A549 (cell line): ENCODE measurements at regions not wholly inside any gene's neighbourhood (a gene's known extent, or its start where the extent isn't known, plus 50 kb on each side); places are given as distances from the start of the nearest gene placed in this dataset.

Experiments used
- ATAC-seq, 2 experiments: fragments of 200-7000 bp in 1 of 2; fragments of >200 bp in 1 of 2; cut with Nextera tagmentation in 1 of 2; cut with Tn5 transposase in 1 of 2; 3 replicates each; pipeline versions ENCODE4 v1.8.0 to v1.9.1; 2018 to 2020; ENCODE audit warnings: mild to moderate bottlenecking in 1 of 2, moderate library complexity in 1 of 2
- CTCF ChIA-PET: fragments of 300-600 bp; sonication (Branson Sonifier 250); formaldehyde crosslinking; extraction: SDS; loops from one replicate; lab custom pipeline; 2021; ENCODE audit warnings: antibody characterized with exemption, inconsistent platforms; lab: Yijun Ruan, JAX
- POLR2A ChIA-PET: fragments of 350-600 bp; formaldehyde crosslinking; extraction: SDS; loops from one replicate; lab custom pipeline; 2021; ENCODE audit warnings: antibody characterized with exemption, inconsistent platforms; lab: Yijun Ruan, JAX
- DNase-seq, 2 experiments: peaks; one replicate each; pipeline versions ENCODE4 v3.0.0 to v3.0.0-alpha.2; 2011 to 2016; ENCODE audit warnings: low read depth in 1 of 2, low spot score in 1 of 2
- FAIRE-seq: peaks from 2 replicates; lab custom pipeline; 2011; peaks lifted over from hg19 to GRCh38; lab: Jason Lieb, UNC
- H3K27ac ChIP-seq, 2 experiments: fragments of >200 bp; sonication (Bioruptor Twin); formaldehyde crosslinking; 3 replicates each; pipeline ENCODE4 v1.5.1; 2016 to 2017
- H3K4me1 ChIP-seq: fragments of >200 bp; sonication (Bioruptor Twin); formaldehyde crosslinking; 3 replicates; pipeline ENCODE4 v1.6.1; 2016
- H3K4me2 ChIP-seq: fragments of >200 bp; sonication (Bioruptor Twin); formaldehyde crosslinking; 3 replicates; pipeline ENCODE4 v1.6.1; 2016
- H3K4me3 ChIP-seq: fragments of >200 bp; sonication (Bioruptor Twin); formaldehyde crosslinking; 3 replicates; pipeline ENCODE4 v1.5.1; 2016
- H3K9me3 ChIP-seq: fragments of >200 bp; sonication (Bioruptor Twin); formaldehyde crosslinking; 3 replicates; pipeline ENCODE4 v1.6.1; 2016
- BCL3 ChIP-seq: fragments of >200 bp; sonication (Bioruptor Twin); formaldehyde crosslinking; IDR thresholded peaks from 3 replicates; pipeline ENCODE4 v1.6.1; 2016
- CHD2 ChIP-seq: fragments of 150-350 bp; IDR thresholded peaks from 2 replicates; pipeline ENCODE4 v1.6.1; 2014; ENCODE audit warnings: low read length; ENCODE audit not compliant: partially characterized antibody
- CTCF ChIP-seq: fragments of >200 bp; sonication (Bioruptor Twin); formaldehyde crosslinking; IDR thresholded peaks from 3 replicates; pipeline ENCODE4 v1.5.1; 2016
- EP300 ChIP-seq, 2 experiments: fragments of >200 bp; sonication (Bioruptor Twin); formaldehyde crosslinking; IDR thresholded peaks; 2 replicates in 1 of 2; 3 replicates in 1 of 2; pipeline ENCODE4 v1.6.1; 2016 to 2017
- ESRRA ChIP-seq: fragments of 150-350 bp; IDR thresholded peaks from 2 replicates; pipeline ENCODE4 v1.6.1; 2014; ENCODE audit warnings: mild to moderate bottlenecking, low read length, borderline replicate concordance
- FOSB ChIP-seq: fragments of 250-450 bp; sonication (Bioruptor Pico); IDR thresholded peaks from 2 replicates; pipeline ENCODE4 v1.5.0; 2020; ENCODE audit warnings: mild to moderate bottlenecking, moderate library complexity
- FOSL2 ChIP-seq, 2 experiments: fragments of 450-650 bp in 1 of 2; fragments of >200 bp in 1 of 2; sonication (Bioruptor Twin) in 1 of 2; formaldehyde crosslinking; IDR thresholded peaks; 2 replicates each; pipeline versions ENCODE4 v1.5.0 to v1.6.1; 2016 to 2020; ENCODE audit warnings: mild to moderate bottlenecking in 1 of 2, moderate library complexity in 1 of 2
- FOXS1 ChIP-seq: fragments of 250-450 bp; sonication (Bioruptor Pico); IDR thresholded peaks from 2 replicates; pipeline ENCODE4 v1.5.0; 2020; ENCODE audit warnings: mild to moderate bottlenecking, moderate library complexity
- GATA3 ChIP-seq: IDR thresholded peaks from 2 replicates; pipeline ENCODE4 v1.6.1; 2012; ENCODE audit warnings: borderline replicate concordance
- HDAC2 ChIP-seq: fragments of 200-600 bp; sonication (generic); IDR thresholded peaks from 2 replicates; pipeline ENCODE4 v1.6.1; 2016
- HES2 ChIP-seq: fragments of >200 bp; sonication (Bioruptor Twin); formaldehyde crosslinking; IDR thresholded peaks from 2 replicates; pipeline ENCODE4 v1.6.1; 2016
- HEYL ChIP-seq: fragments of 250-450 bp; sonication (Bioruptor Pico); IDR thresholded peaks from 2 replicates; pipeline ENCODE4 v1.8.0; 2021; ENCODE audit warnings: mild to moderate bottlenecking, moderate library complexity
- HOXA7 ChIP-seq: fragments of 250-450 bp; sonication (Bioruptor Pico); IDR thresholded peaks from 2 replicates; pipeline ENCODE4 v1.5.0; 2020; ENCODE audit warnings: mild to moderate bottlenecking, moderate library complexity
- HOXB13 ChIP-seq: fragments of 250-450 bp; sonication (Bioruptor Pico); IDR thresholded peaks from 2 replicates; pipeline ENCODE4 v1.5.0; 2020; ENCODE audit warnings: low read depth, mild to moderate bottlenecking, moderate library complexity
- JUNB ChIP-seq: fragments of >200 bp; sonication (Bioruptor Twin); formaldehyde crosslinking; IDR thresholded peaks from 2 replicates; pipeline ENCODE4 v1.6.1; 2016
- MAFK ChIP-seq: fragments of 450-650 bp; IDR thresholded peaks from 2 replicates; pipeline ENCODE4 v1.6.1; 2014; ENCODE audit not compliant: partially characterized antibody
- NFE2L2 ChIP-seq: fragments of 150-350 bp; conservative IDR thresholded peaks from 2 replicates; pipeline ENCODE4 v1.6.1; 2014; ENCODE audit warnings: low read length
- NR3C1 ChIP-seq: fragments of >200 bp; sonication (Bioruptor Twin); formaldehyde crosslinking; IDR thresholded peaks from 3 replicates; pipeline ENCODE4 v1.6.1; 2017
- PBX3 ChIP-seq: IDR thresholded peaks from 2 replicates; pipeline ENCODE4 v1.6.1; 2012
- POLR2A ChIP-seq: IDR thresholded peaks from 2 replicates; pipeline ENCODE4 v1.6.1; 2012; ENCODE audit warnings: mild to moderate bottlenecking, low read length
- POLR2AphosphoS2 ChIP-seq: conservative IDR thresholded peaks from 2 replicates; pipeline ENCODE4 v1.6.1; 2012; ENCODE audit warnings: low read length, improper control_type of control experiment, inconsistent platforms
- RARB ChIP-seq: fragments of 250-450 bp; sonication (Bioruptor Pico); IDR thresholded peaks from 2 replicates; pipeline ENCODE4 v1.8.0; 2021; ENCODE audit warnings: mild to moderate bottlenecking, moderate library complexity
- RCOR1 ChIP-seq: fragments of 150-350 bp; IDR thresholded peaks from 2 replicates; pipeline ENCODE4 v1.6.1; 2014; ENCODE audit warnings: antibody characterized with exemption, low read length, low read depth
- RFX5 ChIP-seq: fragments of 450-650 bp; IDR thresholded peaks from 2 replicates; pipeline ENCODE4 v1.7.1; 2014; ENCODE audit warnings: antibody characterized with exemption, mild to moderate bottlenecking, moderate library complexity
- RNF2 ChIP-seq: fragments of 200-600 bp; sonication (generic); IDR thresholded peaks from 2 replicates; pipeline ENCODE4 v1.6.1; 2016; ENCODE audit warnings: low read depth, mild to moderate bottlenecking, antibody characterized with exemption, moderate library complexity, borderline replicate concordance
- TP53 ChIP-seq: fragments of 250-450 bp; sonication (Bioruptor Pico); IDR thresholded peaks from 2 replicates; pipeline ENCODE4 v1.5.0; 2021; ENCODE audit warnings: mild to moderate bottlenecking, moderate library complexity
- ZFP36 ChIP-seq: fragments of 450-650 bp; IDR thresholded peaks from 2 replicates; pipeline ENCODE4 v1.6.1; 2014; ENCODE audit warnings: borderline replicate concordance; ENCODE audit not compliant: partially characterized antibody
- ZSCAN20 ChIP-seq: fragments of 250-450 bp; sonication (Bioruptor Pico); IDR thresholded peaks from 2 replicates; pipeline ENCODE4 v1.8.0; 2022; ENCODE audit warnings: mild to moderate bottlenecking, moderate library complexity
- WGBS: methylation state at CpG from one replicate; pipeline ENCODE4 v1.1.6; 2017; ENCODE audit errors: missing lambda C conversion rate; 5-methylcytosine and 5-hydroxymethylcytosine counted together
- TF ChIP-seq, protein P1 (sequence below): fragments of 250-450 bp; sonication (Bioruptor Pico); IDR thresholded peaks from 2 replicates; pipeline ENCODE4 v1.5.0; 2020; ENCODE audit warnings: low read depth, mild to moderate bottlenecking, moderate library complexity
- TF ChIP-seq, protein P2 (sequence below): IDR thresholded peaks from 2 replicates; pipeline ENCODE4 v1.6.1; 2012
- TF ChIP-seq, protein P3 (sequence below): fragments of 200-600 bp; sonication (generic); IDR thresholded peaks from 2 replicates; pipeline ENCODE4 v1.6.1; 2016; ENCODE audit warnings: antibody characterized with exemption, mild to moderate bottlenecking, moderate library complexity

DNA sequence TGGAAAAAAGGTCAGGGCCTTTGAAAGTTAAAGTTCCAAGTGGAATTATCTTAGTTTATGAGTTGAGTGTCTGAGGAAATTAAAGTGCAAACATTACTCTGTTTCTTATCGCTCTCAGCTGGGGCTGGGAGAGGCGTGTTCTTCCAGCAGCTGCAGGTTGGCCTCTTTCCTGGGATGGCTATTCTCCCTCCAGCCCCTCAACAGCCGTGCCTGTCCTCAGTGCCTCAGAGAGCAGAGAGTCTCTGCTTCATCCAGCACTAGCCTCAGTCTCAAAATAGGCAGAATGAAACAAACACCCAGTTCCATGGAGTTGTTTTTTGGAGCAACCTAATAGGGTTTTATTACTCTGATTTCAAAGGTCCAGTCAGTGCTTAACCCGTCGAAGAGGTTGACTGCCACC, 298.1 kb downstream of the GALR1 start:
- no peak overlapping the region for H3K27ac ChIP-seq
- ATAC-seq (no peak), DNase-seq (no peak), FAIRE-seq (no peak)
- TF ChIP-seq HOXB13 (CRISPR knock-in tag) = no peak
- TF ChIP-seq ZFP36 = no peak
- TF ChIP-seq FOSB = no peak
- TF ChIP-seq RFX5 = no peak
- no peak for TF ChIP-seq ZSCAN20 (CRISPR knock-in tag)
- TF ChIP-seq POLR2A = no peak
- TF ChIP-seq NR3C1 = no peak
- no peak for TF ChIP-seq MAFK
- TF ChIP-seq NFE2L2 = no peak
- no peak for TF ChIP-seq TP53
- no peak for TF ChIP-seq HEYL (CRISPR knock-in tag)
- TF ChIP-seq FOXS1 = no peak
- TF ChIP-seq HDAC2 = no peak
- TF ChIP-seq CTCF = no peak
- no peak for TF ChIP-seq CHD2
- TF ChIP-seq, protein P1, sequence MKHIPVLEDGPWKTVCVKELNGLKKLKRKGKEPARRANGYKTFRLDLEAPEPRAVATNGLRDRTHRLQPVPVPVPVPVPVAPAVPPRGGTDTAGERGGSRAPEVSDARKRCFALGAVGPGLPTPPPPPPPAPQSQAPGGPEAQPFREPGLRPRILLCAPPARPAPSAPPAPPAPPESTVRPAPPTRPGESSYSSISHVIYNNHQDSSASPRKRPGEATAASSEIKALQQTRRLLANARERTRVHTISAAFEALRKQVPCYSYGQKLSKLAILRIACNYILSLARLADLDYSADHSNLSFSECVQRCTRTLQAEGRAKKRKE (CRISPR knock-in tag) = no peak
- no peak for TF ChIP-seq GATA3
- no peak for TF ChIP-seq EP300 (IDR thresholded peaks at IDR 0.05)
- POLR2A ChIA-PET = no interaction called here
- no peaks in the 10 kb centered on the region for H3K4me1 ChIP-seq
- no peak overlapping the region for H3K4me3 ChIP-seq
- no peak overlapping the region for H3K4me2 ChIP-seq
- no peaks in the 10 kb centered on the region for H3K9me3 ChIP-seq
- 7% methylated on average over 5 of the region's 5 CpGs for WGBS
- CTCF ChIA-PET = interaction anchor here (0.9 kb wide), 1 partner anchor 11 kb away, joined by 3 read pairs; no protein-coding TSS in a partner anchor

DNA sequence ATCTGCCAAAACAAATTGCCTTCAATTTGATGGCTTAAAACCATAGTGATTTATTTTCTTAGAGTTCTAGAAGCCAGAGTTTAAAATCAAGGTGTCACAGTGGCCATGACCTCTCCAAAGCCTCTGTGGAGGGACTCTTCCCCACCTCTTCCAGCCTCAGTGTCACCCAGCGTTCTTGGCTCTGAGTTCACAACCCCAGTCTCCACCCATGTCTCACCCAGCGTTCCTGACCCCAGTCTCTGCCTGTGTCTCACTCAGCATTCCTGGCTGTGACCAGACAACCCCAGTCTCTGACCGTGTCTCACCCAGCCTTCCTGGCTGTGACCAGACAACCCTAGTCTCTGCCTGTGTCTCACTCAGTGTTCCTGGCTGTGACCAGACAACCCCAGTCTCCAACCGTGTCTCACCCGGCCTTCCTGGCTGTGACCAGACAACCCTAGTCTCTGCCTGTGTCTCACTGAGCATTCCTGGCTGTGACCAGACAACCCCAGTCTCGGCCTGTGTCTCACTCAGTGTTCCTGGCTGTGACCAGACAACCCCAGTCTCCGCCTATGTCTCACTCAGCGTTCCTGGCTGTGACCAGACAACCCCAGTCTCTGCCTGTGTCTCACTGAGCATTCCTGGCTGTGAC, 299.3 kb downstream of the GALR1 start:
- DNase-seq (no peak), ATAC-seq (no peak), FAIRE-seq (no peak)
- ChIA-PET CTCF (no interaction called here), POLR2A (no interaction called here)
- TF ChIP-seq, protein P2, sequence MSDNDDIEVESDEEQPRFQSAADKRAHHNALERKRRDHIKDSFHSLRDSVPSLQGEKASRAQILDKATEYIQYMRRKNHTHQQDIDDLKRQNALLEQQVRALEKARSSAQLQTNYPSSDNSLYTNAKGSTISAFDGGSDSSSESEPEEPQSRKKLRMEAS = no peak
- no peak for TF ChIP-seq FOSL2 (IDR thresholded peaks at IDR 0.05)
- TF ChIP-seq FOSL2 (CRISPR knock-in tag; IDR thresholded peaks at IDR 0.05) = no peak
- no peak for TF ChIP-seq RARB (CRISPR knock-in tag)
- no peak for TF ChIP-seq BCL3
- no peak for TF ChIP-seq POLR2A
- no peak for TF ChIP-seq RCOR1
- no peak for TF ChIP-seq HOXA7
- no peak for TF ChIP-seq ESRRA
- TF ChIP-seq POLR2AphosphoS2 = no peak
- no peak for TF ChIP-seq RNF2
- no peak for TF ChIP-seq PBX3
- no peak for TF ChIP-seq JUNB
- TF ChIP-seq, protein P3, sequence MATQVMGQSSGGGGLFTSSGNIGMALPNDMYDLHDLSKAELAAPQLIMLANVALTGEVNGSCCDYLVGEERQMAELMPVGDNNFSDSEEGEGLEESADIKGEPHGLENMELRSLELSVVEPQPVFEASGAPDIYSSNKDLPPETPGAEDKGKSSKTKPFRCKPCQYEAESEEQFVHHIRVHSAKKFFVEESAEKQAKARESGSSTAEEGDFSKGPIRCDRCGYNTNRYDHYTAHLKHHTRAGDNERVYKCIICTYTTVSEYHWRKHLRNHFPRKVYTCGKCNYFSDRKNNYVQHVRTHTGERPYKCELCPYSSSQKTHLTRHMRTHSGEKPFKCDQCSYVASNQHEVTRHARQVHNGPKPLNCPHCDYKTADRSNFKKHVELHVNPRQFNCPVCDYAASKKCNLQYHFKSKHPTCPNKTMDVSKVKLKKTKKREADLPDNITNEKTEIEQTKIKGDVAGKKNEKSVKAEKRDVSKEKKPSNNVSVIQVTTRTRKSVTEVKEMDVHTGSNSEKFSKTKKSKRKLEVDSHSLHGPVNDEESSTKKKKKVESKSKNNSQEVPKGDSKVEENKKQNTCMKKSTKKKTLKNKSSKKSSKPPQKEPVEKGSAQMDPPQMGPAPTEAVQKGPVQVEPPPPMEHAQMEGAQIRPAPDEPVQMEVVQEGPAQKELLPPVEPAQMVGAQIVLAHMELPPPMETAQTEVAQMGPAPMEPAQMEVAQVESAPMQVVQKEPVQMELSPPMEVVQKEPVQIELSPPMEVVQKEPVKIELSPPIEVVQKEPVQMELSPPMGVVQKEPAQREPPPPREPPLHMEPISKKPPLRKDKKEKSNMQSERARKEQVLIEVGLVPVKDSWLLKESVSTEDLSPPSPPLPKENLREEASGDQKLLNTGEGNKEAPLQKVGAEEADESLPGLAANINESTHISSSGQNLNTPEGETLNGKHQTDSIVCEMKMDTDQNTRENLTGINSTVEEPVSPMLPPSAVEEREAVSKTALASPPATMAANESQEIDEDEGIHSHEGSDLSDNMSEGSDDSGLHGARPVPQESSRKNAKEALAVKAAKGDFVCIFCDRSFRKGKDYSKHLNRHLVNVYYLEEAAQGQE = no peak
- no peak for TF ChIP-seq HES2
- Histone ChIP-seq H3K9me3 (no peaks in the 10 kb centered on the region), H3K4me3 (no peak overlapping the region), H3K4me2 (no peak overlapping the region), H3K4me1 (no peaks in the 10 kb centered on the region), H3K27ac (no peak overlapping the region)
- WGBS = 19% methylated on average over 8 of the region's 8 CpGs
